ENCODE measurements at regions not wholly inside any gene's neighbourhood (a gene's known extent, or its start where the extent isn't known, plus 50 kb on each side); places are given as distances from the start of the nearest gene placed in this dataset.

DNA sequence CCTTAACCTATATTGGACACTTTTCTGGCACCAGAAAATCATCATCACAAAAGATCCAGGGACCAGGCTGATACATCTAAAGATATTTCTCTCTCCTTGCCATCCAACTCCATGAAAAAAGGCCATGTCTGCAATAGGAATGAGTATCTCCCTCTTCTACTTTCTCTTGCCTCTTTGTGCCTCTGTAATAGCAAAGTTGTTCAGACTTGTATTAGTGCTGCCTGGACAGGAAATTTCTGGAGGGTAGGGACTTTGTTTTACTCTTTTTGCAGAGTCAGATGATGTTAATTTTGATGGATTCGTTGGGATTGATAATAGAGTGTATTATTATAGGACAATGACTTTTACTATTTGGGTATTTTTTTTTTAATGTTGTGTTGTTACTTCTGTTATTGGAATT lies 376.3 kb downstream of the INHBA start:
- no peaks in the 10 kb centered on the region for H3K4me1 ChIP-seq (ENCODE audit: insufficient read depth, low read length, poor library complexity, severe bottlenecking)
- intact Hi-C loops (cut with micrococcal nuclease; ENCODE audit: unreplicated experiment) = no loop called here
- H3K4me2 ChIP-seq (ENCODE audit: low read length) = no peak overlapping the region
- ChIA-PET CTCF (ENCODE audit: unreplicated experiment) (no interaction called here), POLR2A (no interaction called here)
- H3K9me3 ChIP-seq (ENCODE audit: low read length) = no peaks in the 10 kb centered on the region
- H3K4me3 ChIP-seq (ENCODE audit: low read depth, low read length, poor library complexity, severe bottlenecking) = no peak overlapping the region
- TF ChIP-seq EZH2phosphoT487 (IDR thresholded peaks at IDR 0.05; ENCODE audit: borderline replicate concordance, low read depth, low read length) = no peak
- TF ChIP-seq, protein P1, sequence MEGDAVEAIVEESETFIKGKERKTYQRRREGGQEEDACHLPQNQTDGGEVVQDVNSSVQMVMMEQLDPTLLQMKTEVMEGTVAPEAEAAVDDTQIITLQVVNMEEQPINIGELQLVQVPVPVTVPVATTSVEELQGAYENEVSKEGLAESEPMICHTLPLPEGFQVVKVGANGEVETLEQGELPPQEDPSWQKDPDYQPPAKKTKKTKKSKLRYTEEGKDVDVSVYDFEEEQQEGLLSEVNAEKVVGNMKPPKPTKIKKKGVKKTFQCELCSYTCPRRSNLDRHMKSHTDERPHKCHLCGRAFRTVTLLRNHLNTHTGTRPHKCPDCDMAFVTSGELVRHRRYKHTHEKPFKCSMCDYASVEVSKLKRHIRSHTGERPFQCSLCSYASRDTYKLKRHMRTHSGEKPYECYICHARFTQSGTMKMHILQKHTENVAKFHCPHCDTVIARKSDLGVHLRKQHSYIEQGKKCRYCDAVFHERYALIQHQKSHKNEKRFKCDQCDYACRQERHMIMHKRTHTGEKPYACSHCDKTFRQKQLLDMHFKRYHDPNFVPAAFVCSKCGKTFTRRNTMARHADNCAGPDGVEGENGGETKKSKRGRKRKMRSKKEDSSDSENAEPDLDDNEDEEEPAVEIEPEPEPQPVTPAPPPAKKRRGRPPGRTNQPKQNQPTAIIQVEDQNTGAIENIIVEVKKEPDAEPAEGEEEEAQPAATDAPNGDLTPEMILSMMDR (conservative IDR thresholded peaks at IDR 0.05; ENCODE audit: low read length) = no peak
- BruUV-seq (replicated peaks) = no TSS peak
- no peak overlapping the region for H3K27ac ChIP-seq (ENCODE audit: low read depth, low read length, poor library complexity, severe bottlenecking)
- H2AFZ ChIP-seq (ENCODE audit: low read length) = no peak overlapping the region
- H3K36me3 ChIP-seq (ENCODE audit: insufficient read depth, low read length) = no peaks in the 10 kb centered on the region
- H4K20me1 ChIP-seq (ENCODE audit: insufficient read depth, low read length) = no peaks in the 10 kb centered on the region
- no peak for DNase-seq (ENCODE audit: low spot score)
- H3K79me2 ChIP-seq (ENCODE audit: insufficient read depth, low read depth, low read length) = no peaks in the 10 kb centered on the region
- H3K9me2 ChIP-seq (ENCODE audit: insufficient read depth, low read length) = no peaks in the 10 kb centered on the region

DNA sequence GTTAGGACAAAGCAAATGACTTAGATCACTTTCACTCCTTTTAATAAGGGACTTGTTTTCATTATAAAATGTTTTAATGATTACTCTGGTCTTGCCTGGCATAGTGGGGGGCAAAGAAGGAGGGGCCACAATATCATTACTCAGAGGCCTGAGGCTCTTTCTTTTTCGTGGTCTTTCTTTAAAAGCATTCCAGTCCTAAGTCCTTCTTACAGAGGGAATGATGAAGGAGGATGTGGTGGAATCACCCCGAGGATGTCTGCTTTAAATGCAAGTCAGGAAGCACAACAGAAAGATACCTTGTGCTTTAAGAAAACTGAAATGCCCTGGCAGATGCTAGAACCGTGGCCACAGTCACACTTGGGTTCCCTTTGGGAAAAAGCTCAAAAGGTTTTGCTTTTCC lies 379.1 kb downstream of the INHBA start:
- no peaks in the 10 kb centered on the region for H3K9me2 ChIP-seq (ENCODE audit: insufficient read depth, low read length)
- no TSS peak for BruUV-seq (replicated peaks)
- DNase-seq (ENCODE audit: low spot score) = no peak
- H3K4me1 ChIP-seq (ENCODE audit: insufficient read depth, low read length, poor library complexity, severe bottlenecking) = no peaks in the 10 kb centered on the region
- H3K4me2 ChIP-seq (ENCODE audit: low read length) = no peak overlapping the region
- TF ChIP-seq, protein P1 (conservative IDR thresholded peaks at IDR 0.05; ENCODE audit: low read length) = no peak
- no peaks in the 10 kb centered on the region for H3K79me2 ChIP-seq (ENCODE audit: insufficient read depth, low read depth, low read length)
- no peaks in the 10 kb centered on the region for H3K9me3 ChIP-seq (ENCODE audit: low read length)
- ChIA-PET POLR2A (no interaction called here), CTCF (ENCODE audit: unreplicated experiment) (no interaction called here)
- H3K36me3 ChIP-seq (ENCODE audit: insufficient read depth, low read length) = no peaks in the 10 kb centered on the region
- intact Hi-C loops (cut with micrococcal nuclease; ENCODE audit: unreplicated experiment) = no loop called here
- H3K4me3 ChIP-seq (ENCODE audit: low read depth, low read length, poor library complexity, severe bottlenecking) = no peak overlapping the region
- H2AFZ ChIP-seq (ENCODE audit: low read length) = no peak overlapping the region
- no peak overlapping the region for H3K27ac ChIP-seq (ENCODE audit: low read depth, low read length, poor library complexity, severe bottlenecking)
- no peaks in the 10 kb centered on the region for H4K20me1 ChIP-seq (ENCODE audit: insufficient read depth, low read length)

DNA sequence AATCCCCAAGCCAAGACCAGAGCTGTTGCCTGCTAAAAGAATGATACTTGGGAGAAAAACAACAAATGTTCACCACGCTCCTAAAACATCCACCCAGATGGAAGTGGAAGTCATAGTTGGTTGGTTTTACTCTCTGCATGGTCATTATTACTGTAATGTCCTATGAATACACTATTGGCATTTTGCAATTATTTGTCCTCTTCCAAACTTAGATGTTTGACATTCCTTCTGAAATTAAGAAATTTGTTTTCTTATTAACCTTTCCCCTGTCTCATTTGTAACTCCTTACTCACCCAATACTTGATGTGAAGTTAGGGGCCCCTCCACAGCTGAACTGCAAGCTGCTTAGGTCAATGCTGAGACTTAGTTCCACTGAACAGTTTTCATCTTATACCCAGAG lies 383.3 kb downstream of the INHBA start:
- Histone ChIP-seq H3K4me1 (ENCODE audit: insufficient read depth, low read length, poor library complexity, severe bottlenecking) (no peaks in the 10 kb centered on the region), H3K36me3 (ENCODE audit: insufficient read depth, low read length) (no peaks in the 10 kb centered on the region), H3K9me3 (ENCODE audit: low read length) (no peaks in the 10 kb centered on the region), H3K4me2 (ENCODE audit: low read length) (no peak overlapping the region), H3K27ac (ENCODE audit: low read depth, low read length, poor library complexity, severe bottlenecking) (no peak overlapping the region), H4K20me1 (ENCODE audit: insufficient read depth, low read length) (no peaks in the 10 kb centered on the region), H3K9me2 (ENCODE audit: insufficient read depth, low read length) (no peaks in the 10 kb centered on the region), H3K79me2 (ENCODE audit: insufficient read depth, low read depth, low read length) (no peaks in the 10 kb centered on the region), H3K4me3 (ENCODE audit: low read depth, low read length, poor library complexity, severe bottlenecking) (no peak overlapping the region), H2AFZ (ENCODE audit: low read length) (no peak overlapping the region)
- POLR2A ChIA-PET = interaction anchor here (0.7 kb wide), 1 partner anchor 8 kb away, joined by 3 read pairs; no protein-coding TSS in a partner anchor
- BruUV-seq (replicated peaks) = no TSS peak
- intact Hi-C loops (cut with micrococcal nuclease; ENCODE audit: unreplicated experiment) = no loop called here
- CTCF ChIA-PET (ENCODE audit: unreplicated experiment) = no interaction called here
- DNase-seq (ENCODE audit: low spot score) = no peak
- TF ChIP-seq EZH2phosphoT487 (IDR thresholded peaks at IDR 0.05; ENCODE audit: borderline replicate concordance, low read depth, low read length) = no peak
- TF ChIP-seq, protein P1 (conservative IDR thresholded peaks at IDR 0.05; ENCODE audit: low read length) = no peak
